Panc1 (cell line): ENCODE measurements at regions not wholly inside any gene's neighbourhood (a gene's known extent, or its start where the extent isn't known, plus 50 kb on each side); places are given as distances from the start of the nearest gene placed in this dataset.

ENCODE experiments used
- ATAC-seq: fragments of 200-7000 bp; cut with Tn5 transposase; 2 replicates; pipeline ENCODE4 v1.9.1; 2020; ENCODE audit warnings: mild to moderate bottlenecking, moderate library complexity
- BruUV-seq: library from RNA; stranded (reverse); fragments of 400-500 nt; replicated peaks from 2 replicates; lab custom pipeline; 2021; lab: Mats Ljungman, UMichigan
- CTCF ChIA-PET: fragments of 300-600 bp; sonication (Branson Sonifier 250); formaldehyde crosslinking; loops from one replicate; lab custom pipeline; 2022; ENCODE audit warnings: antibody characterized with exemption; lab: Charles Lee
- POLR2A ChIA-PET: fragments of 300-600 bp; sonication (Branson Sonifier 250); formaldehyde crosslinking; loops from one replicate; lab custom pipeline; 2022; ENCODE audit warnings: antibody characterized with exemption; lab: Charles Lee
- DNase-seq: peaks from one replicate; pipeline ENCODE4 v3.0.0-alpha.2; 2010; ENCODE audit warnings: low read depth, low spot score
- H3K27ac ChIP-seq: 2 replicates; pipeline ENCODE4 v1.5.1; 2011; ENCODE audit warnings: mild to moderate bottlenecking, low read length, inconsistent platforms
- H3K27me3 ChIP-seq: fragments of 200-500 bp; sonication (Bioruptor generic); 2 replicates; pipeline ENCODE4 v1.6.0; 2014; ENCODE audit warnings: low read length, inconsistent platforms; ENCODE audit not compliant: control insufficient read depth, insufficient read depth
- H3K36me3 ChIP-seq: fragments of 200-500 bp; sonication (Bioruptor generic); 2 replicates; pipeline ENCODE4 v1.5.1; 2014; ENCODE audit warnings: inconsistent platforms, mild to moderate bottlenecking, low read length, moderate library complexity; ENCODE audit not compliant: control insufficient read depth, insufficient read depth
- H3K4me1 ChIP-seq: 2 replicates; pipeline ENCODE4 v1.5.1; 2011; ENCODE audit warnings: inconsistent platforms, mild to moderate bottlenecking, low read length, moderate library complexity; ENCODE audit not compliant: control insufficient read depth, insufficient read depth
- H3K4me3 ChIP-seq, 2 experiments: 2 replicates each; pipeline ENCODE4 v1.5.1; 2011 to 2012; ENCODE audit warnings: low read depth in 2 of 2, low read length in 2 of 2, mild to moderate bottlenecking in 2 of 2, inconsistent platforms in 1 of 2, moderate library complexity in 1 of 2
- H3K9me3 ChIP-seq: fragments of 200-500 bp; sonication (Bioruptor generic); 2 replicates; pipeline ENCODE4 v1.5.1; 2014; ENCODE audit warnings: low read depth, mild to moderate bottlenecking, inconsistent platforms, low read length, moderate library complexity; ENCODE audit not compliant: control insufficient read depth, insufficient read depth
- CTCF ChIP-seq: fragments of 450-650 bp; IDR thresholded peaks from 2 replicates; pipeline ENCODE4 v1.5.1; 2017; ENCODE audit warnings: mild to moderate bottlenecking
- POLR2AphosphoS5 ChIP-seq: IDR thresholded peaks from 2 replicates; pipeline ENCODE4 v1.6.1; 2012; ENCODE audit warnings: mild to moderate bottlenecking, low read depth, low read length, moderate library complexity
- REST ChIP-seq, 2 experiments: IDR thresholded peaks; 2 replicates each; pipeline ENCODE4 v1.6.1; 2011 to 2012; ENCODE audit warnings: low read depth in 2 of 2, control low read depth in 1 of 2, low read length in 1 of 2, mild to moderate bottlenecking in 1 of 2, moderate library complexity in 1 of 2; ENCODE audit not compliant: insufficient read depth in 1 of 2
- SIN3A ChIP-seq: IDR thresholded peaks from 2 replicates; pipeline ENCODE4 v1.6.1; 2012; ENCODE audit warnings: low read depth, mild to moderate bottlenecking, low read length, moderate library complexity, borderline replicate concordance; ENCODE audit not compliant: insufficient read depth
- TCF7L2 ChIP-seq: IDR thresholded peaks from 2 replicates; pipeline ENCODE4 v1.6.1; 2011; ENCODE audit warnings: mild to moderate bottlenecking, low read depth, low read length, inconsistent platforms
- in situ Hi-C: cut with HindIII; loops from 2 replicates; pipeline ENCODE4 v1.10.0; 2016; ENCODE audit warnings: low sequenced_read_pairs, low pct_unique_long_range_greater_than_20kb
- intact Hi-C: fragments of 100-400 bp; cut with micrococcal nuclease; formaldehyde crosslinking; loops from one replicate; pipeline ENCODE4 v1.10.0; 2022; ENCODE audit not compliant: unreplicated experiment

GRCh38 chr2:100675855-100676254, 113.1 kb downstream of the PDCL3 start:
- no peak for DNase-seq
- no peak for TF ChIP-seq REST (IDR thresholded peaks at IDR 0.05; ENCODE audit: insufficient read depth in 1 of 2, low read depth in 2 of 2, low read length in 1 of 2)
- TF ChIP-seq CTCF: no peak
- no peak for TF ChIP-seq SIN3A
- TF ChIP-seq TCF7L2: no peak
- TF ChIP-seq POLR2AphosphoS5: no peak
- POLR2A ChIA-PET: no interaction called here

GRCh38 chr2:100676346-100676745, 113.6 kb downstream of the PDCL3 start:
- Histone ChIP-seq H3K4me3 (no peak overlapping the region), H3K4me1 (no peaks in the 10 kb centered on the region), H3K27me3 (no peaks in the 10 kb centered on the region), H3K27ac (no peak overlapping the region), H3K9me3 (no peaks in the 10 kb centered on the region), H3K36me3 (no peaks in the 10 kb centered on the region)
- CTCF ChIA-PET: no interaction called here
- no TSS peak for BruUV-seq
- 0 out of 2 replicates have a peak, but pooled peaks have one; percentile 22 for ATAC-seq
- no peak for DNase-seq
- intact Hi-C loops: no loop called here
- TF ChIP-seq CTCF (no peak), REST (IDR thresholded peaks at IDR 0.05; ENCODE audit: insufficient read depth in 1 of 2, low read depth in 2 of 2, low read length in 1 of 2) (no peak), SIN3A (no peak), TCF7L2 (no peak), POLR2AphosphoS5 (no peak)
- in situ Hi-C loops: no loop called here
- POLR2A ChIA-PET: interaction anchor here (0.6 kb wide), 1 partner anchor 12 kb away, joined by 4 read pairs; no protein-coding TSS in a partner anchor

More at GRCh38 chr2:100675855-100676254, 113.1 kb downstream of the PDCL3 start:
- no peak overlapping the region for H3K4me3 ChIP-seq
- BruUV-seq: no TSS peak
- ATAC-seq: 0 out of 2 replicates have a peak, but pooled peaks have one; percentile 22
- CTCF ChIA-PET: no interaction called here
- no peaks in the 10 kb centered on the region for H3K27me3 ChIP-seq
- H3K9me3 ChIP-seq: no peaks in the 10 kb centered on the region
- intact Hi-C loops (no loop called here), in situ Hi-C loops (no loop called here)
- no peak overlapping the region for H3K27ac ChIP-seq
- H3K4me1 ChIP-seq: no peaks in the 10 kb centered on the region
- no peaks in the 10 kb centered on the region for H3K36me3 ChIP-seq
